NCI-H2171 (cell line): ENCODE measurements at regions not wholly inside any gene's neighbourhood (a gene's known extent, or its start where the extent isn't known, plus 50 kb on each side); places are given as distances from the start of the nearest gene placed in this dataset.

ENCODE experiments used
- DNase-seq: peaks from one replicate; lab custom pipeline; 2025; lab: John Stamatoyannopoulos, UW

- DNase-seq = no peak
Measured at GRCh38 chr5:97846643-97847042, 663.6 kb upstream of the RIOK2 start.

GRCh38 chr5:97847920-97848631 is 665.0 kb upstream of the RIOK2 start:
- no peak for DNase-seq

GRCh38 chr5:97851036-97851435 is 668.0 kb upstream of the RIOK2 start:
- no peak for DNase-seq

- DNase-seq = no peak
Measured at GRCh38 chr5:97854871-97855762, 672.1 kb upstream of the RIOK2 start.

- no peak for DNase-seq
Measured at GRCh38 chr5:97874491-97874890, 691.4 kb upstream of the RIOK2 start.

GRCh38 chr5:97876272-97876671 is 693.2 kb upstream of the RIOK2 start:
- DNase-seq = no peak

- no peak for DNase-seq
Measured at GRCh38 chr5:97877588-97877987, 694.5 kb upstream of the RIOK2 start.

GRCh38 chr5:97888439-97888838 is 705.4 kb upstream of the RIOK2 start:
- DNase-seq = no peak

- DNase-seq = no peak
Measured at GRCh38 chr5:97891971-97892370, 708.9 kb upstream of the RIOK2 start.

GRCh38 chr5:97903742-97904141 is 720.7 kb upstream of the RIOK2 start:
- DNase-seq = no peak

- no peak for DNase-seq
Measured at GRCh38 chr5:97906135-97906534, 723.1 kb upstream of the RIOK2 start.

GRCh38 chr5:97907646-97908400 is 724.8 kb upstream of the RIOK2 start:
- no peak for DNase-seq

GRCh38 chr5:97909541-97909940 is 726.5 kb upstream of the RIOK2 start:
- no peak for DNase-seq

GRCh38 chr5:97914483-97914882 is 731.4 kb upstream of the RIOK2 start:
- DNase-seq = no peak

GRCh38 chr5:97915106-97915505 is 732.1 kb upstream of the RIOK2 start:
- DNase-seq = no peak

GRCh38 chr5:97918057-97918456 is 735.0 kb upstream of the RIOK2 start:
- no peak for DNase-seq

GRCh38 chr5:97918620-97919019 is 735.6 kb upstream of the RIOK2 start:
- DNase-seq = no peak

- DNase-seq = no peak
Measured at GRCh38 chr5:97919719-97920118, 736.7 kb upstream of the RIOK2 start.

- DNase-seq = no peak
Measured at GRCh38 chr5:97922776-97923175, 739.7 kb upstream of the RIOK2 start.

GRCh38 chr5:97923496-97923895 is 740.4 kb upstream of the RIOK2 start:
- no peak for DNase-seq

- no peak for DNase-seq
Measured at GRCh38 chr5:97923997-97924396, 741.0 kb upstream of the RIOK2 start.

GRCh38 chr5:97929383-97929782 is 746.3 kb upstream of the RIOK2 start:
- no peak for DNase-seq

GRCh38 chr5:97931829-97932228 is 748.8 kb upstream of the RIOK2 start:
- no peak for DNase-seq
